Vagina (tissue), 2 donors: ENCODE measurements at regions not wholly inside any gene's neighbourhood (a gene's known extent, or its start where the extent isn't known, plus 50 kb on each side); places are given as distances from the start of the nearest gene placed in this dataset.

ENCODE experiments used
- DNase-seq, 2 donors: peaks; one replicate each; pipeline ENCODE4 v3.0.0-alpha.2; 2017; ENCODE audit errors: extremely low spot score in 2 of 2
- H3K27ac ChIP-seq: fragments of 200-600 bp; sonication (generic); one replicate; pipeline ENCODE4 v1.5.1; 2019
- H3K27me3 ChIP-seq: fragments of 200-600 bp; sonication (generic); one replicate; pipeline ENCODE4 v1.5.1; 2019
- H3K36me3 ChIP-seq, 2 donors: fragments of 200-600 bp; sonication (generic); one replicate each; pipeline ENCODE4 v1.5.1; 2017 to 2019
- H3K4me1 ChIP-seq: fragments of 200-600 bp; sonication (generic); one replicate; pipeline ENCODE4 v1.5.1; 2019
- H3K4me3 ChIP-seq, 2 donors: fragments of 200-600 bp; sonication (generic); 1 replicate in 1 of 2; 2 replicates in 1 of 2; pipeline ENCODE4 v1.5.1; 2016 to 2019
- H3K9me3 ChIP-seq: fragments of 200-600 bp; sonication (generic); one replicate; pipeline ENCODE4 v1.5.1; 2019
- POLR2A ChIP-seq, 2 donors: fragments of 450-650 bp; IDR thresholded peaks; one replicate each; pipeline ENCODE4 v1.6.1; 2017; ENCODE audit warnings: antibody characterized with exemption in 2 of 2, mild to moderate bottlenecking in 2 of 2, moderate library complexity in 2 of 2
- POLR2AphosphoS5 ChIP-seq, 2 donors: sonication (generic); formaldehyde crosslinking; IDR thresholded peaks; one replicate each; pipeline ENCODE4 v1.9.0; 2017; ENCODE audit warnings: antibody characterized with exemption in 2 of 2, mild to moderate bottlenecking in 2 of 2, low read depth in 1 of 2; ENCODE audit not compliant: insufficient read depth in 1 of 2
- intact Hi-C: fragments of 100-400 bp; cut with DNase I; formaldehyde crosslinking; loops from one replicate; pipeline ENCODE4 v1.15.1; 2023
- TF ChIP-seq, protein P1 (sequence below), 3 experiments: fragments of 450-650 bp in 2 of 3; fragments of 200-600 bp in 1 of 3; sonication (generic) in 1 of 3; IDR thresholded peaks; one replicate each; pipeline ENCODE4 v1.5.1; 2017 to 2019; ENCODE audit warnings: antibody characterized with exemption in 3 of 3, mild to moderate bottlenecking in 2 of 3, moderate library complexity in 2 of 3

DNA sequence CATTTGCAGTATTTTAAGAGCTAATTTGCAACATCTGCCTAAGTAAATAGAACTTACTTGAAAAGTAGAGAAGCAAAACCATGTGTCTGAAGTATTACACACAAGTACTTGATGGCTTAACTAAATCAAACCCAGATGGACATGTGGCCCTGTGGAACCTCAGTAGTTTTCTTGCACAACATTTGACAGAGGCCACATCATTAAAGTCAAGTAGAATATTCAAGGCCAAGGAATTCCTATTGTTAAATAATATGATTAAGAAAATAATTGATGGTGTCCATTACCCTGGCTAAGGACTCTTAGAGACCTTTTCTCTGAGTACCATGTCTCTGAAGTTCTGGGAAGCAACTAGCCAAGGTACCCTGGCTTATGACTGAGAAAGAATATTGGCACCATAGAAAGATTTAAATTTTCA is 135.4 kb upstream of the OTUD4 start:
- Histone ChIP-seq H3K9me3 (no peaks in the 10 kb centered on the region), H3K4me1 (peaks cover 10% of the 10 kb centered on the region), H3K27ac (no peak overlapping the region), H3K36me3 (no peaks in the 10 kb centered on the region), H3K27me3 (no peaks in the 10 kb centered on the region), H3K4me3 (no peak overlapping the region)
- DNase-seq = no peak
- intact Hi-C loops = no loop called here
- TF ChIP-seq, protein P1, sequence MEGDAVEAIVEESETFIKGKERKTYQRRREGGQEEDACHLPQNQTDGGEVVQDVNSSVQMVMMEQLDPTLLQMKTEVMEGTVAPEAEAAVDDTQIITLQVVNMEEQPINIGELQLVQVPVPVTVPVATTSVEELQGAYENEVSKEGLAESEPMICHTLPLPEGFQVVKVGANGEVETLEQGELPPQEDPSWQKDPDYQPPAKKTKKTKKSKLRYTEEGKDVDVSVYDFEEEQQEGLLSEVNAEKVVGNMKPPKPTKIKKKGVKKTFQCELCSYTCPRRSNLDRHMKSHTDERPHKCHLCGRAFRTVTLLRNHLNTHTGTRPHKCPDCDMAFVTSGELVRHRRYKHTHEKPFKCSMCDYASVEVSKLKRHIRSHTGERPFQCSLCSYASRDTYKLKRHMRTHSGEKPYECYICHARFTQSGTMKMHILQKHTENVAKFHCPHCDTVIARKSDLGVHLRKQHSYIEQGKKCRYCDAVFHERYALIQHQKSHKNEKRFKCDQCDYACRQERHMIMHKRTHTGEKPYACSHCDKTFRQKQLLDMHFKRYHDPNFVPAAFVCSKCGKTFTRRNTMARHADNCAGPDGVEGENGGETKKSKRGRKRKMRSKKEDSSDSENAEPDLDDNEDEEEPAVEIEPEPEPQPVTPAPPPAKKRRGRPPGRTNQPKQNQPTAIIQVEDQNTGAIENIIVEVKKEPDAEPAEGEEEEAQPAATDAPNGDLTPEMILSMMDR (IDR thresholded peaks at IDR 0.05) = no peak
- TF ChIP-seq POLR2AphosphoS5 (IDR thresholded peaks at IDR 0.05; ENCODE audit: insufficient read depth in 1 of 2, low read depth in 1 of 2) (no peak), POLR2A (IDR thresholded peaks at IDR 0.05) (no peak)

DNA sequence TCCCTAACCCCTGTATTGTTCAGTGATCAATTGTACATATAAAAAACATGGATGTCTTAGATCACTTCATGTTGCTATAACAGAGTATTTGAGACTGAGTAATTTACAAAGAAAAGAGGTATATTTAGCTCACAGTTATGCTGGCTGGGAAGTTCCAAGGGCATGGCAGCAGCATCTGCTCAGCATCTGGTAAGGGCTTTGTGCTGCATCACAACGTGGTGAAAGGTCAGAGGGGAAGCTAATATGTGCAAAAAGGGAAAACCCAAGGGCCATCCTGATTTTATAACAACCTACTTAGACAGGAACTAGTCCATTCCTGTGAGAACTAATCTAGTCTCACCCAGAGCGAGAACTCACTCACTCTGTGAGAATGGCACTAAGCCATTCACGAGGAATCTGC is 128.2 kb upstream of the OTUD4 start:
- no peak overlapping the region for H3K4me3 ChIP-seq
- TF ChIP-seq, protein P1 (IDR thresholded peaks at IDR 0.05) = no peak
- TF ChIP-seq POLR2AphosphoS5 (IDR thresholded peaks at IDR 0.05; ENCODE audit: insufficient read depth in 1 of 2, low read depth in 1 of 2) (no peak), POLR2A (IDR thresholded peaks at IDR 0.05) (no peak)
- no peak for DNase-seq
- no peak overlapping the region for H3K27ac ChIP-seq
- no peaks in the 10 kb centered on the region for H3K36me3 ChIP-seq
- H3K9me3 ChIP-seq = no peaks in the 10 kb centered on the region
- no peaks in the 10 kb centered on the region for H3K4me1 ChIP-seq
- H3K27me3 ChIP-seq = no peaks in the 10 kb centered on the region
- intact Hi-C loops = no loop called here

DNA sequence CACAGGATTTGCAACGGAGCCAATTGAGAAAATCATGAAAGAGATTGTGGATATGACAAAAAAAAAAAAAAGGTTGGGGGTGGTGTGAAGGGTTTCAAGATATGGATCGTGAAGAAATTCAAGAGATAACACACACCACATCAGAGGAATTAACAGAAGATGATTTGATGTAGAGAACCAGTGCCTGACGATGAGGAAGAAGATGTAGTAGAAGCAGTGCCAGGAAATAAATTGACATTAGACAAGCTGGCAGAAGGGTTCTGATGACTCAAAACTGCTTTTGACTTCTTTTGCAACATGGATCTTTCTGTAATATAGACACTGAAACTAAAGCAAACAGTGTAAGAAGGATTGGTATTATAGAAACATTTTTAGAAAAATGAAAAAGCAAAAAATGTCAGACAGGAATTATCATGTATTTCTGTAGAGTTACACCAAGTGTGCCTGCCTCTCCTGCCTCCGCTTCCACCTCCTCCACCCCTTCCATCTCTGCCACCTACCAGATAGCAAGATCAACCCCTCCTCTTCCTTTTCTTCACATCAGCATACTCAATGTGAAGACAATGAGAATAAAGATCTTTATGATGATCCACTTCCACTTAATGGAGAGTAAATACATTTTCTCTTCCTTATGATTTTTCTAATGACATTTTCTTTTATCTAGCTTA is 127.5 kb upstream of the OTUD4 start:
- intact Hi-C loops = no loop called here
- H3K4me1 ChIP-seq = no peaks in the 10 kb centered on the region
- no peak overlapping the region for H3K27ac ChIP-seq
- no peak for DNase-seq
- no peaks in the 10 kb centered on the region for H3K36me3 ChIP-seq
- no peaks in the 10 kb centered on the region for H3K27me3 ChIP-seq
- H3K4me3 ChIP-seq = no peak overlapping the region
- TF ChIP-seq POLR2A (IDR thresholded peaks at IDR 0.05) (no peak), POLR2AphosphoS5 (IDR thresholded peaks at IDR 0.05; ENCODE audit: insufficient read depth in 1 of 2, low read depth in 1 of 2) (no peak)
- TF ChIP-seq, protein P1 (IDR thresholded peaks at IDR 0.05) = no peak
- H3K9me3 ChIP-seq = no peaks in the 10 kb centered on the region

DNA sequence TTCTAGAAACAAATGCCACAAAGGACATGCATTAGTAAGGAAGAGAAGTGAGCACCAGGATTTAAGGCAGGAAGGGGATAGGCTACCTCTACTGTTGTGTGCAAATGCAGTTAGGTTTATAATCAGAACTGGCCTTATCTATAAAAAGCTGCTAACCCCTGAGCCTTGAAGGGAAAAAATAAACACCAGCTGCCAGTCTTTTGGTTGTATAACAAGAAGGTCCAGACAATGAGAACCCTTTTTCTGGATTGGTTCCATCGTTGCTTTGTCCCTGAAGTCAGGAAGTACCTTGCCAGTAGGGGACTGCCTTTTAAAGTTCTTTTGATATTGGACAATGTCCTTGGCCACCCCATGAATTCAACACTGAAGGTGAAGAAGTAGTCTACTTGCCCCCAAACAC is 126.7 kb upstream of the OTUD4 start:
- Histone ChIP-seq H3K27me3 (no peaks in the 10 kb centered on the region), H3K4me1 (no peaks in the 10 kb centered on the region), H3K27ac (no peak overlapping the region), H3K36me3 (no peaks in the 10 kb centered on the region), H3K4me3 (no peak overlapping the region), H3K9me3 (no peaks in the 10 kb centered on the region)
- intact Hi-C loops = no loop called here
- DNase-seq = no peak
- no peak for TF ChIP-seq POLR2A (IDR thresholded peaks at IDR 0.05)
- TF ChIP-seq POLR2AphosphoS5 (IDR thresholded peaks at IDR 0.05; ENCODE audit: insufficient read depth in 1 of 2, low read depth in 1 of 2) = peak in 1 of 2 donors; percentile 11
- TF ChIP-seq, protein P1 (IDR thresholded peaks at IDR 0.05) = no peak

DNA sequence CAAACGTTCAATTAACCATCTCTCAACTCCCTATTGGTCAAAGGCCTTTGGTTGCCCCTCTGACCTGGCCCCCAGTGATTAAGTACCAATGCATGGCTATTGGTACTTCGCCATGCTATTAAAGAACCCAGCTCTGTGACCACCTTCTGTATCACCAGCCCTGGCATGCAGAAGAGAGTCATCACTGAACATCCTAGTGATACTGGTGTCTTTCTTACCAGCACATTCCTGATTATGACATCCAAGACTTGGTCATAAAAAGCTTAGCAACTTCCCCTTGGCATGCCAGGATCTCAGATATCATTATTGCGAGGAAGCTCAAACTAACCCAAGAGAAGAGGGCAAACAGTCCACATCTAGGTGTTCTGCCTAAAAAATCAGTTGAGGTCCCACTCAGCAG is 122.3 kb upstream of the OTUD4 start:
- Histone ChIP-seq H3K27ac (no peak overlapping the region), H3K36me3 (no peaks in the 10 kb centered on the region), H3K27me3 (no peaks in the 10 kb centered on the region), H3K4me3 (no peak overlapping the region), H3K4me1 (no peaks in the 10 kb centered on the region), H3K9me3 (no peaks in the 10 kb centered on the region)
- no peak for DNase-seq
- intact Hi-C loops = no loop called here
- TF ChIP-seq, protein P1 (IDR thresholded peaks at IDR 0.05) = no peak
- TF ChIP-seq POLR2AphosphoS5 (IDR thresholded peaks at IDR 0.05; ENCODE audit: insufficient read depth in 1 of 2, low read depth in 1 of 2) (no peak), POLR2A (IDR thresholded peaks at IDR 0.05) (no peak)
